22Rv1 (cell line): ENCODE measurements at regions not wholly inside any gene's neighbourhood (a gene's known extent, or its start where the extent isn't known, plus 50 kb on each side); places are given as distances from the start of the nearest gene placed in this dataset.

Source experiments
- ZFX ChIP-seq: fragments of 450-650 bp; IDR thresholded peaks from 2 replicates; pipeline ENCODE4 v1.6.1; 2017; ENCODE audit warnings: antibody characterized with exemption, borderline replicate concordance
- TF ChIP-seq, protein P1 (sequence below): fragments of 450-650 bp; IDR thresholded peaks from 2 replicates; pipeline ENCODE4 v1.5.1; 2017; ENCODE audit warnings: mild to moderate bottlenecking

DNA sequence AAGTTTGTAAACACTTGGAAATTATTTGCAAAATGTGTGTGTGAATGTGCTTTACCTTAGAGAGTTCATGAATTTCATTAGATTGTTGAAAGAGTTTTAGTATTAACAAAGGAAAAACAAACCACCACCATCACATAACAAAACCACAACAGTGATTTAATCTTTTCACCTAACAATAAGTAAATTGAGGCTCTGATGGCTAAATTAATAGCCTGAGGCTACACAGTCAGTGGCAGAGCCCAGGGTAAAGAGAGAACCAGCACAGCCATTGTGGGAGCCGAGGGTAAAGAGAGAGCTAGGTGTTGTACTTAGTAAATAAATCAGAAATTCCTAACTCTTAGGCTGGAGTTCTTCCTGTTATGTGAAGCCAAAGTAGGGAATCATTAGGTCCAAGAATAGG lies 51.2 kb upstream of the CAPRIN2 start:
- no peak for TF ChIP-seq ZFX
- TF ChIP-seq, protein P1, sequence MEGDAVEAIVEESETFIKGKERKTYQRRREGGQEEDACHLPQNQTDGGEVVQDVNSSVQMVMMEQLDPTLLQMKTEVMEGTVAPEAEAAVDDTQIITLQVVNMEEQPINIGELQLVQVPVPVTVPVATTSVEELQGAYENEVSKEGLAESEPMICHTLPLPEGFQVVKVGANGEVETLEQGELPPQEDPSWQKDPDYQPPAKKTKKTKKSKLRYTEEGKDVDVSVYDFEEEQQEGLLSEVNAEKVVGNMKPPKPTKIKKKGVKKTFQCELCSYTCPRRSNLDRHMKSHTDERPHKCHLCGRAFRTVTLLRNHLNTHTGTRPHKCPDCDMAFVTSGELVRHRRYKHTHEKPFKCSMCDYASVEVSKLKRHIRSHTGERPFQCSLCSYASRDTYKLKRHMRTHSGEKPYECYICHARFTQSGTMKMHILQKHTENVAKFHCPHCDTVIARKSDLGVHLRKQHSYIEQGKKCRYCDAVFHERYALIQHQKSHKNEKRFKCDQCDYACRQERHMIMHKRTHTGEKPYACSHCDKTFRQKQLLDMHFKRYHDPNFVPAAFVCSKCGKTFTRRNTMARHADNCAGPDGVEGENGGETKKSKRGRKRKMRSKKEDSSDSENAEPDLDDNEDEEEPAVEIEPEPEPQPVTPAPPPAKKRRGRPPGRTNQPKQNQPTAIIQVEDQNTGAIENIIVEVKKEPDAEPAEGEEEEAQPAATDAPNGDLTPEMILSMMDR, result no peak
